ENCODE measurements at regions not wholly inside any gene's neighbourhood (a gene's known extent, or its start where the extent isn't known, plus 50 kb on each side); places are given as distances from the start of the nearest gene placed in this dataset.

GRCh38 chr9:101878734-101879133, 140.3 kb upstream of the GRIN3A start:
- TF ChIP-seq CTCF (IDR thresholded peaks at IDR 0.05; ENCODE audit: control extremely low read depth in 1 of 3, insufficient read depth in 1 of 3, low read depth in 1 of 3, low read length in 3 of 3) = no peak
- no peak for TF ChIP-seq POLR2A (IDR thresholded peaks at IDR 0.05; ENCODE audit: control extremely low read depth in 1 of 2, low read depth in 2 of 2, low read length in 2 of 2)
- TF ChIP-seq EZH2 (IDR thresholded peaks at IDR 0.05; ENCODE audit: low read depth, low read length, severe bottlenecking) = no peak
- TF ChIP-seq SP1 (IDR thresholded peaks at IDR 0.05; ENCODE audit: low read depth, low read length) = no peak
- TF ChIP-seq RBBP5 (IDR thresholded peaks at IDR 0.05; ENCODE audit: borderline replicate concordance, low read depth, low read length) = no peak
- TF ChIP-seq TAF7 (optimal IDR thresholded peaks at IDR 0.05; ENCODE audit: borderline replicate concordance, low read depth, low read length) = no peak
- no peak for TF ChIP-seq GABPA (IDR thresholded peaks at IDR 0.05; ENCODE audit: borderline replicate concordance, insufficient read depth, low read length)
- TF ChIP-seq ZNF274 (IDR thresholded peaks at IDR 0.05; ENCODE audit: borderline replicate concordance, extremely low read depth, low read length) = no peak
- no peak for TF ChIP-seq CHD2 (IDR thresholded peaks at IDR 0.05; ENCODE audit: low read length)
- TF ChIP-seq NANOG (IDR thresholded peaks at IDR 0.05; ENCODE audit: insufficient read depth, low read depth, low read length, poor library complexity, severe bottlenecking) = no peak
- TF ChIP-seq JUND (IDR thresholded peaks at IDR 0.05; ENCODE audit: low read length) = no peak
- TF ChIP-seq EP300 (IDR thresholded peaks at IDR 0.05; ENCODE audit: borderline replicate concordance in 1 of 2, low read depth in 2 of 2, low read length in 2 of 2) = no peak
- no peak for TF ChIP-seq SIN3A (conservative IDR thresholded peaks at IDR 0.05 in 1 of 2, IDR thresholded peaks at IDR 0.05 in 1 of 2; ENCODE audit: low read depth in 1 of 2, low read length in 2 of 2)
- TF ChIP-seq SRF (IDR thresholded peaks at IDR 0.05; ENCODE audit: low read depth, low read length) = no peak

Data from H1 (cell line).